Stimulated activated CD4-positive, alpha-beta T cell treated with anti-CD3 and anti-CD28 coated beads, TNF-alpha, amount 100 ng/mL, for 4 hours (primary cell): ENCODE measurements at regions not wholly inside any gene's neighbourhood (a gene's known extent, or its start where the extent isn't known, plus 50 kb on each side); places are given as distances from the start of the nearest gene placed in this dataset.
"Not testable (repeated sequence)": the region's sequence is repeated elsewhere in the genome, so short reads cannot be mapped to it uniquely, and the experiment has no call there.

Source experiments
- DNase-seq, 3 experiments: peaks; one replicate each; pipeline ENCODE4 v3.0.0-alpha.2; 2020; ENCODE audit warnings: low read depth in 3 of 3

GRCh38 chr2:132220589-132220988 lies 58.8 kb upstream of the ANKRD30BL start:
- DNase-seq: not testable (repeated sequence)

DNA sequence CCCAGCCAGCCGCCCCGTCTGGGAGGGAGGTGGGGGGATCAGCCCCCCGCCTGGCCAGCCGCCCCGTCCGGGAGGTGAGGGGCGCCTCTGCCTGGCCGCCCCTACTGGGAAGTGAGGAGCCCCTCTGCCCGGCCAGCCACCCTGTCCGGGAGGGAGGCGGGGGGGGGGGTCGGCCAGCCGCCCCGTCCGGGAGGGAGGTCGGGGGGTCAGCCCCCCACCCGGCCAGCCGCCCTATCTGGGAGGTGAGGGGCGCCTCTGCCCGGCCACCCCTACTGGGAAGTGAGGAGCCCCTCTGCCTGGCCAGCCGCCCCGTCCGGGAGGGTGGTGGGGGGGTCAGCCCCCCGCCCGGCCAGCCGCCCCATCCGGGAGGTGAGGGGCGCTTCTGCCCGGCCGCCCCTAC lies 60.1 kb upstream of the ANKRD30BL start:
- DNase-seq: not testable (repeated sequence)

- no peak for DNase-seq
These were observed 90.6 kb upstream of the ANKRD30BL start for GRCh38 chr2:132252191-132252893.

GRCh38 chr2:132252894-132253264 lies 91.1 kb upstream of the ANKRD30BL start:
- no peak for DNase-seq

DNA sequence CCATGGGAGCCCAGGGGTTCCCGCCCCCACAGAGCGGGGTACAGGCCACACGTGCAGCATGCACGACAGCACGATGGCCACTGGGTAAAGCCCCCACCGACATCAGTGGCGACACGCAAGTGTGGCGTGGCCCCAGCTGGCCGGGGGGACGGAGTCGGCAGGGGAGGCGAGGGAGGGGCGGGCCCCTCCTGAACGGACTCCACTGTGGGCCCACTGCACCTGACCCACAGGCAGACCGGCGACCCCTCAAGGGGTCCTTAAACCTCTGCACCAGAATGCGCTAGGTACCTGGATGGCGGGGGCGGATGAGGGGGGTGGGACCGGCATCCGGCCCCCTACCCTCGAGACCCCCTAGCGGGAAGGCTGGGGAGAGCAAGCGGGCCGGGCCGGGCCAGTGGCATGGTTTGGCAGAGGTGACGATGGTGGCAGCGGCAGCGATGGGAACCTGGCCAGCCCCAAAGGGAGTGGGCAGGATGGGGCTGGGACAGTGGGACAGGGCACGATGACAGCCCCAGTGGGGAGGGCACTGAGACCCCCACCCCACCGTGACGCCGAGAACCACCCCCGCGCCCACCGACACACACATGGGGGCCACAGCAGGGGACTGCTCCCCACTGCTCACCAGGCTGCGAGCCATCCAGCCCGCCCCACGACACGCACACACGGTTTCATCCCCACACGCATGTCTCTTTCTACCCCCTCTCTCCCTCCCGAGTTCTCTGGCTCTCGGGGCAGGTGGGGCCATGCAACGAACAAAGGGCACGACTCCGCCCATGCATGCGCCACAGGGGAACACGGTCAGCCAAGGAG lies 91.9 kb upstream of the ANKRD30BL start:
- DNase-seq: no peak

DNA sequence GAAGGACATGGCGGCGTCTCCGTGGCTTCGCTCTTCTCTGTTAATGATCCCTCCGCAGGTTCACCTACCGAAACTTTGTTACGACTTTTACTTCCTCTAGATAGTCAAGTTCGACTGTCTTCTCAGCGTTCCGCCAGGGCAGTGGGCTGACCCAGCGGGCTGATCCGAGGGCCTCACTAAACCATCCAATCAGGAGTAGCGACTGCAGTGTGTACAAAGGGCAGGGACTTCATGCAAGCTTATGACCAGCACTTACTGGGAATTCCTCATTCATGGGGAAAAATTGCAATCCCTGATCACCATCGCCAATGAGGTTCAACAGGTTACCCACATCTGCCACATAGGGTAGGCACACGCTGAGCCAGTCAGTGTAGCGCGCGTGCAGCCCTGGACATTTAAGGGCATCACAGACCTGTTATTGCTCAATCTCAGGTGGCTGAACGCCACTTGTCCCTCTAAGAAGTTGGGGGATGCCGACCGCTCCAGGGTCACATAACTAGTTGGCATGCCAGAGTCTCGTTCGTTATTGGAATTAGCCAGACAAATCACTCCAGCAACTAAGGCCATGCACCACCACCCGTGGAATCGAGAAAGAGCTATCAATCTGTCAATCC lies 92.7 kb upstream of the ANKRD30BL start:
- not testable (repeated sequence) for DNase-seq

DNA sequence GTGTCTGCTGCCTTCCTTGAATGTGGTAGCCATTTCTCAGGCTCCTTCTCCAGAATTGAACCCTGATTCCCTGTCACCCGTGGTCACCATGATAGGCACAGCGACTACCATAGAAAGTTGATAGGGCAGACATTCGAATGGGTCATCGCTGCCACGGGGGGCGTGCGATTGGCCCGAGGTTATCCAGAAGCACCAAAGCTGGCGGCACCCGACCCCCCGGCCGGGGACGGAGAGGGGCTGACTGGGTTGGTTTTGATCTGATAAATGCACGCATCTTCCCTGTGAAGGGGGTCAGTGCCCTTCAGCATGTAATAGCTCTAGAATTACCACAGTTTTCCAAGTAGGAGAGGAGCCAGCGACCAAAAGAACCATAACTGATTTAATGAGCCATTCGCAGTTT lies 94.0 kb upstream of the ANKRD30BL start:
- DNase-seq: no peak

- DNase-seq: no peak
These were observed 94.6 kb upstream of the ANKRD30BL start for GRCh38 chr2:132256251-132256902.

DNA sequence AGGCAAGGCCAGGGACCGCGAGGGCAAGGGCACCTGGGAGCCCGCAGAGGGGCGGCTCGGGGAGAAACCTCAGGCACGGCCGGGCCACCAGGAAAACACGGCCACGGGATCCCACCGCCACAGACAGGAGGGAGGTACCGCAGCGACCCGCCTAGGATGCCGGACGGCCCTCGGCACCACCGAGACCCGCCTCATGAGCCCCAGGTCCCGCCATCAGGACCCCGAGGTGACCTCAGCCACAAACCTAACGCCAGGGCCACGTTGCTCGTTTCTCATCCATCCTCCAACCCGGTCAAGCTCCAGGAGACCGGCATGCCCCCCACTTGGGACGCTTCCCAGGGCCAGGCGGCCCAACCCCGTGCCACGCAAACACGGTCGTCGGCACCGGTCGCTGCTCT lies 95.2 kb upstream of the ANKRD30BL start:
- not testable (repeated sequence) for DNase-seq

DNA sequence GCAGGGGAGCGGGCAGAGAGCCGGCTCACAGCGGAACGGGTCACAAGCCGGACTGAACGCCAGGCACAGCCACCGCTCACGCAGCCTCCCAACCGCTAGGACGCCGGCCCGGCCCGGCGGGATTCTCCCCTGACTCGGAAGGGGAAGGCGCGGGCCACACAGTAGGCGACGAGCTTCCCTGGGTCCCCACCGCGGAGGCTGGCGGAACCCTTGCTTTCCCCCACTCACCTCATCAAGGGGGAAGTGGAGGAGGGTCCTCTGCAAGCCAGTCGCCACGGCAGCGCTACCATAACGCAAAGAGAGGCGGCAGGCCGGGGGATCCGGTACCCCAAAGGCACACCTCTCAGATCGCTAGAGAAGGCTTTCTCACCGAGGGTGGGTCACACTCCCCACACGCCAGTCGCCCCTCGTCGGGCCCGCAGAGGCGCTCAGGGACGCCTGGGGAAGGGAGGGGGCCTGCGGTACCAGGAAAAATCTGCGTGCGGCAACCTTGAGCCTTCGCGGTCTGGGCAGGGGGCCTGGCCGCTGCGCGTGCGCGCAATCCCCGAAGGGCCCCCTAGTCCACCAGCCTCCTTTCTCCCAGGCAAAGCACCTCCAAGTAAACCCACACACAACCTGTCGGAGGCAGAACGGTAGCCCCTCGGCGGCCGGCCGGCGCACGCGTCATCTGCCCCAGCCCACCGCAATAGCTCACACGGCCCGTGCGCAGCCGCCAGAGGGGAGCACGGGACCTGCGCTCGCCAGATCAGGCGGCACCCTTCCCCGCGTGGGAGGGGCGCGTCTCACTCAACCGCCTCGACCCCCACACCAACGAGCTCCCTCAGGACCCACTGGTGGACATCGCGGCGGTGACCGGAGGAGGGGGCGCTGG lies 95.8 kb upstream of the ANKRD30BL start:
- not testable (repeated sequence) for DNase-seq

DNA sequence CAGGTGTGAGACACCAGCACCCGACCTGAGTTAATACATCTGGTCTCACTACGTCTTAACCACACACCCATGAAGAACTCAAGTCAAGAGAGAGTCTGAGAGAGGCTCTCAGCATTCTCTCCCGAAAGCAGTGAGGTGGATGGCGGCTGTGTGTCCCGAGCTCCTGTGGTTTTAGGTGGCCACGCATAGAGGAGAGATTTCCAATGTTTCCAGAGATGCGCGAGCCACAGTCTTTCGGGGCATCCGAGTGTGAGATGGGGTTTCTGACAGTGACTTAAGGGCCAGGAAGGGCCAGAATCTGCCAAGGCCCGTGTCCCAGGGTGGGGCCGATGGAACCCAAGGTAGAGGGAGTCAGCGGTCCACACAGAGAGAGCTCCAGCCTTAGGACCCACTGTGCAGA lies 97.5 kb upstream of the ANKRD30BL start:
- DNase-seq: not testable (repeated sequence)

- DNase-seq: not testable (repeated sequence)
These were observed 103.8 kb upstream of the ANKRD30BL start for GRCh38 chr2:132265595-132265994.

DNA sequence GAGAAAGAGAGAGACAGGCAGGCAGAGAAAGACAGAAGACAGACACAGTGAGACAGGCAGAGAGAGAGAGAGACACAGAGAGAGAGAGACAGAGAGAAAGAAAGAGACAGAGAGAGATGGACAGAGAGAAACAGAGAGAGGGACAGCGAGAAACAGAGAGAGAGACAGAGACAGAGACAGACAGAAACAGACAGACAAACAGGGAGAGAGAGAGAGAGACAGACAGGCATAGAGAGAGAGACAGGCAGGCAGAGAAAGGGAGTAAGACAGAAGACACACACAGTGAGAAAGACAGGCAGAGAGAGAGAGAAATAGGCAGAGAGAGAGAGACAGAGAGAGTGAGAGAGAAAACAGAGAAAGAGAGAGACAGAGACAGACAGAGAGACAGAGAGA lies 105.3 kb upstream of the ANKRD30BL start:
- no peak for DNase-seq

- DNase-seq: not testable (repeated sequence)
These were observed 105.9 kb upstream of the ANKRD30BL start for GRCh38 chr2:132267498-132268283.

- peak in 1 of 3 experiments; percentile 20 for DNase-seq
These were observed 106.7 kb upstream of the ANKRD30BL start for GRCh38 chr2:132268284-132268976.

GRCh38 chr2:132268977-132269523 lies 107.3 kb upstream of the ANKRD30BL start:
- DNase-seq: no peak

DNA sequence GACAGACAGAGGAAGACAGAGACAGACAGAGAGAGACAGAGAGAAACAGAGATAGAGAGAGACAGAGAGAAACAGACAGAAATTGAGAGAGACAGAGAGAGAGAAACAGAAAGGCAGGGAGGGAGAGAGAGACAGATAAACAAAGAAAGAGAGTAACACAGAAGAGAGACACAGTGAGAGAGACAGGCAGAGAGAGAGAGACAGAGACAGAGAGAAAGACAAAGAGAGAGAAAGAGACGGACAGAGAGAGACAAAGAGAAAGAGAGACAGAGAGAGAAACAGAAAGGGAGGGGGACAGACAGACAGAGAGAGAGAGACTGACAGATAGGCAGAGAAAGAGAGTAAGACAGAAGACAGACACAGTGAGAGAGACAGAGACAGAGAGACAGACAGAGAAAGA lies 108.5 kb upstream of the ANKRD30BL start:
- DNase-seq: no peak

DNA sequence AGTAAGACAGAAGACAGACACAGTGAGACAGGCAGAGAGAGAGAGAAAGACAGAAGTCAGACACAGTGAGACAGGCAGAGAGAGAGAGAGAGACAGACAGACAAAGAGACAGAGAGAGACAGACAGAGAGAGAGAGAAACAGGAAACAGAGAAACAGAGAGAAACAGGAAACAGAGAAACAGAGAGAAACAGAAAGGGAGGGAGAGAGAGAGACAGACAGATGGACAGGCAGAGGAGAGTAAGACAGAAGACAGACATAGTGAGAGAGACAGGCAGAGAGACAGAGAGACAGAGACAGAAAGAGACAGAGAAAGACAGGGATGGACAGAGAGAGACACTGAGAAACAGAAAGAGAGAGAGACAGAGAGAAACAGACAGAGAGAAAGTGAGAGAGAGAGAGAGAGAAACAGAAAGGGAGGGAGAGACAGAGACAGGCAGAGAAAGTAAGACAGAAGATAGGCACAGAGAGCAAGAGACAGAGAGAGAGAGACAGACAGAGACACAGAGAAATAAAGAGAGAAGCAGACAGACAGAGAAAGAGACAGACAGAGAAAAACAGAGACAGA lies 109.3 kb upstream of the ANKRD30BL start:
- DNase-seq: no peak

- DNase-seq: not testable (repeated sequence)
These were observed 110.0 kb upstream of the ANKRD30BL start for GRCh38 chr2:132271794-132272193.
